Endothelial cell of umbilical vein (primary cell): ENCODE measurements at regions not wholly inside any gene's neighbourhood (a gene's known extent, or its start where the extent isn't known, plus 50 kb on each side); places are given as distances from the start of the nearest gene placed in this dataset.

Experiments used
- BruUV-seq: library from RNA; stranded (reverse); fragments of 400-500 nt; replicated peaks from 2 replicates; lab custom pipeline; 2021; lab: Mats Ljungman, UMichigan
- CTCF ChIA-PET: fragments of 300-600, 350-600 bp; sonication (Branson Sonifier 250); formaldehyde crosslinking; loops from one replicate; lab custom pipeline; 2021; ENCODE audit warnings: antibody characterized with exemption, inconsistent platforms; lab: Charles Lee
- POLR2A ChIA-PET: fragments of 300-600, 350-600 bp; sonication (Branson Sonifier 250); formaldehyde crosslinking; loops from one replicate; lab custom pipeline; 2021; ENCODE audit warnings: antibody characterized with exemption, inconsistent platforms; lab: Charles Lee
- DNase-seq: peaks from one replicate; pipeline ENCODE4 v3.0.0-alpha.2; 2011; ENCODE audit warnings: low read depth, low spot score
- FAIRE-seq: peaks from 2 replicates; lab custom pipeline; 2011; peaks lifted over from hg19 to GRCh38; lab: Jason Lieb, UNC
- H2AFZ ChIP-seq: 2 replicates; pipeline ENCODE4 v1.6.0; 2012; ENCODE audit warnings: low read depth, low read length, control low read depth, inconsistent platforms
- H3K27ac ChIP-seq: 2 replicates; pipeline ENCODE4 v1.5.1; 2011; ENCODE audit warnings: low read depth, mild to moderate bottlenecking, control low read depth, low read length, moderate library complexity; ENCODE audit not compliant: insufficient read depth
- H3K27me3 ChIP-seq, 2 experiments: 2 replicates each; pipeline versions ENCODE4 v1.6.0 to v1.6.1; 2011; ENCODE audit warnings: low read length in 2 of 2, mixed read lengths in 1 of 2; ENCODE audit not compliant: control insufficient read depth in 2 of 2, insufficient read depth in 2 of 2
- H3K36me3 ChIP-seq, 2 experiments: 2 replicates in 1 of 2; 3 replicates in 1 of 2; pipeline ENCODE4 v1.5.1; 2011; ENCODE audit warnings: low read length in 2 of 2, mild to moderate bottlenecking in 1 of 2, moderate library complexity in 1 of 2; ENCODE audit not compliant: control insufficient read depth in 2 of 2, insufficient read depth in 2 of 2; ENCODE audit errors: extremely low read depth in 1 of 2
- H3K4me1 ChIP-seq: 3 replicates; pipeline ENCODE4 v1.5.1; 2011; ENCODE audit warnings: mild to moderate bottlenecking, low read length; ENCODE audit not compliant: control insufficient read depth, insufficient read depth; ENCODE audit errors: extremely low read depth
- H3K4me2 ChIP-seq: 2 replicates; pipeline ENCODE4 v1.6.1; 2011; ENCODE audit warnings: low read length, control low read depth, mixed read lengths; ENCODE audit not compliant: insufficient read depth
- H3K4me3 ChIP-seq, 3 experiments: fragments of 200-600 bp in 1 of 3; sonication (generic), shearing (Covaris generic) in 1 of 3; replicated peaks in 1 of 3; 2 replicates each; pipeline ENCODE4 v1.5.1; 2011 to 2016; ENCODE audit warnings: control low read depth in 3 of 3, low read length in 3 of 3, mild to moderate bottlenecking in 2 of 3, inconsistent platforms in 1 of 3, low read depth in 1 of 3, moderate library complexity in 1 of 3; ENCODE audit not compliant: insufficient read depth in 1 of 3
- H3K79me2 ChIP-seq: 2 replicates; pipeline ENCODE4 v1.6.0; 2012; ENCODE audit warnings: low read length, inconsistent platforms; ENCODE audit not compliant: control insufficient read depth, insufficient read depth
- H3K9ac ChIP-seq: replicated peaks from 2 replicates; pipeline ENCODE3; 2011; ENCODE audit warnings: low read length, control low read depth; ENCODE audit not compliant: insufficient read depth; ENCODE audit errors: extremely low read depth
- H3K9me1 ChIP-seq: replicated peaks from 3 replicates; pipeline ENCODE4 v1.6.0; 2011; ENCODE audit warnings: mild to moderate bottlenecking, low read length; ENCODE audit not compliant: control insufficient read depth, insufficient read depth; ENCODE audit errors: extremely low read depth
- H3K9me3 ChIP-seq: replicated peaks from 2 replicates; pipeline ENCODE4 v1.5.1; 2012; ENCODE audit warnings: low read length, inconsistent platforms; ENCODE audit not compliant: control insufficient read depth, insufficient read depth
- H4K20me1 ChIP-seq: replicated peaks from 2 replicates; pipeline ENCODE3; 2011; ENCODE audit warnings: mild to moderate bottlenecking, low read length; ENCODE audit not compliant: control insufficient read depth, insufficient read depth; ENCODE audit errors: extremely low read depth
- CTCF ChIP-seq, 2 donors: IDR thresholded peaks; 1 replicate in 1 of 2; 2 replicates in 1 of 2; pipeline ENCODE4 v1.5.1; 2011; ENCODE audit warnings: low read length in 2 of 2, mild to moderate bottlenecking in 2 of 2, moderate library complexity in 2 of 2, control low read depth in 1 of 2, inconsistent platforms in 1 of 2, low read depth in 1 of 2; ENCODE audit not compliant: insufficient read depth in 1 of 2; ENCODE audit errors: extremely low read depth in 1 of 2
- EZH2 ChIP-seq: IDR thresholded peaks from 2 replicates; pipeline ENCODE4 v1.6.1; 2012; ENCODE audit warnings: borderline replicate concordance, low read depth, mild to moderate bottlenecking, moderate library complexity, low read length, inconsistent platforms; ENCODE audit not compliant: severe bottlenecking
- FOS ChIP-seq: IDR thresholded peaks from 2 replicates; pipeline ENCODE4 v1.6.1; 2011; ENCODE audit warnings: mild to moderate bottlenecking, low read length, moderate library complexity, borderline replicate concordance; ENCODE audit not compliant: insufficient read depth
- GATA2 ChIP-seq: IDR thresholded peaks from 2 replicates; pipeline ENCODE4 v1.7.0; 2011; ENCODE audit warnings: low read depth, mild to moderate bottlenecking, moderate library complexity, mixed read lengths, low read length; ENCODE audit not compliant: insufficient read length, insufficient read depth
- JUN ChIP-seq: IDR thresholded peaks from 2 replicates; pipeline ENCODE4 v1.6.1; 2011; ENCODE audit warnings: borderline replicate concordance, low read depth; ENCODE audit not compliant: insufficient read length, insufficient read depth
- MAX ChIP-seq: IDR thresholded peaks from 2 replicates; pipeline ENCODE4 v1.6.1; 2011; ENCODE audit not compliant: insufficient read depth, insufficient read length
- MYC ChIP-seq: IDR thresholded peaks from one replicate; pipeline ENCODE4 v1.6.1; 2011; ENCODE audit warnings: mild to moderate bottlenecking, low read depth, low read length
- POLR2A ChIP-seq: IDR thresholded peaks from 2 replicates; pipeline ENCODE4 v1.6.1; 2012; ENCODE audit warnings: low read depth, mild to moderate bottlenecking, control low read depth, low read length
- POLR2AphosphoS5 ChIP-seq: IDR thresholded peaks from 2 replicates; pipeline ENCODE4 v1.6.1; 2012; ENCODE audit warnings: low read depth, mild to moderate bottlenecking, control low read depth, low read length, moderate library complexity; ENCODE audit not compliant: insufficient read depth
- dilution Hi-C: fragments of 300-500 bp; cut with MboI; formaldehyde crosslinking; loops from one replicate; pipeline ENCODE4 v1.15.0; 2019; ENCODE audit warnings: low sequenced_read_pairs; ENCODE audit not compliant: extremely low pct_ligation_motif_present
- intact Hi-C: fragments of 100-400 bp; cut with micrococcal nuclease; formaldehyde crosslinking; loops from one replicate; pipeline ENCODE4 v1.10.0; 2022

GRCh38 chr9:95771556-95772246 is 103.8 kb upstream of the ERCC6L2 start:
- Histone ChIP-seq H3K4me3 (no peak overlapping the region), H3K4me1 (no peaks in the 10 kb centered on the region), H3K9me1 (no peaks in the 10 kb centered on the region), H3K4me2 (no peak overlapping the region), H3K36me3 (no peaks in the 10 kb centered on the region), H3K79me2 (no peaks in the 10 kb centered on the region), H4K20me1 (no peaks in the 10 kb centered on the region), H2AFZ (no peak overlapping the region), H3K9me3 (no peaks in the 10 kb centered on the region), H3K9ac (no peak overlapping the region), H3K27me3 (no peaks in the 10 kb centered on the region), H3K27ac (no peak overlapping the region)
- POLR2A ChIA-PET: no interaction called here
- no peak for FAIRE-seq
- CTCF ChIA-PET: interaction anchor here (1.0 kb wide), 1 partner anchor 11 kb away, joined by 4 read pairs; no protein-coding TSS in a partner anchor
- no TSS peak for BruUV-seq
- no peak for TF ChIP-seq EZH2
- TF ChIP-seq POLR2AphosphoS5: no peak
- TF ChIP-seq CTCF (IDR thresholded peaks at IDR 0.05; ENCODE audit: extremely low read depth in 1 of 2, insufficient read depth in 1 of 2, low read depth in 1 of 2, low read length in 2 of 2): no peak
- no peak for TF ChIP-seq MYC
- TF ChIP-seq FOS: no peak
- no peak for TF ChIP-seq POLR2A
- TF ChIP-seq GATA2: no peak
- no peak for TF ChIP-seq JUN
- no peak for TF ChIP-seq MAX
- intact Hi-C loops: no loop called here
- no peak for DNase-seq
- dilution Hi-C loops: no loop called here
